ENCODE measurements at regions not wholly inside any gene's neighbourhood (a gene's known extent, or its start where the extent isn't known, plus 50 kb on each side); places are given as distances from the start of the nearest gene placed in this dataset.

DNA sequence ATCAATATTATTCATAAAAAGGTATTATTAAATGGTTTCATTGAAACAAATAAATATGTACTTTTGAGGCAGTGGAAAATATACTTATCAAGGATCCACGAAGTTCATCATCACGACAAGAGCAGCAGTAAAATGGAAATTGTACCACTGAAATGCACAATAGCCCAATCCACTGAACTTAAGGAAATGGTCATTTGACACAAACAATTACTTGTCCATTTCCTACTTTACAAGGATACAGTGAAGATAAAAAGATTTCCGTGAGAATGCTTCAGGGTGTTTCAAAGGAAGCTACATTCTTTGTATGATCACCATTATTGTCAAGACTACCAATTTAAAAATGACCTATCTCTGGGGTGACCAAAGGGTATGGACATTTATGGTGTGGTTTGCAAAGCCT, 210.3 kb downstream of the SYK start:
- TF ChIP-seq CTCF (conservative IDR thresholded peaks at IDR 0.05; ENCODE audit: low read depth, low read length) (no peak), EZH2 (IDR thresholded peaks at IDR 0.05; ENCODE audit: low read length, unreplicated experiment) (no peak)

Data from PC-3 (cell line).